BJ (cell line): ENCODE measurements at regions not wholly inside any gene's neighbourhood (a gene's known extent, or its start where the extent isn't known, plus 50 kb on each side); places are given as distances from the start of the nearest gene placed in this dataset.
"Not testable (repeated sequence)": the region's sequence is repeated elsewhere in the genome, so short reads cannot be mapped to it uniquely, and the experiment has no call there.

Experiments used
- CTCF ChIA-PET: fragments of 350-600 bp; formaldehyde crosslinking; extraction: SDS; loops from one replicate; lab custom pipeline; 2021; ENCODE audit warnings: antibody characterized with exemption, inconsistent platforms; lab: Yijun Ruan, JAX
- POLR2A ChIA-PET: fragments of 300-600 bp; sonication (Branson Sonifier 250); formaldehyde crosslinking; extraction: SDS; loops from one replicate; lab custom pipeline; 2021; ENCODE audit warnings: antibody characterized with exemption; lab: Charles Lee
- DNase-seq: peaks from one replicate; pipeline ENCODE4 v3.0.0-alpha.2; 2011; ENCODE audit warnings: low read depth
- H3K27me3 ChIP-seq: 2 replicates; pipeline ENCODE4 v1.6.0; 2011; ENCODE audit warnings: low read length; ENCODE audit not compliant: control insufficient read depth, insufficient read depth
- H3K36me3 ChIP-seq: 2 replicates; pipeline ENCODE4 v1.5.1; 2011; ENCODE audit warnings: low read length; ENCODE audit not compliant: control insufficient read depth, insufficient read depth
- H3K4me3 ChIP-seq: 2 replicates; pipeline ENCODE4 v1.5.1; 2011; ENCODE audit warnings: low read depth, mild to moderate bottlenecking, control low read depth, low read length
- TF ChIP-seq, protein P1 (sequence below): IDR thresholded peaks from 2 replicates; pipeline ENCODE4 v1.5.1; 2011; ENCODE audit warnings: low read depth, mild to moderate bottlenecking, control low read depth, inconsistent platforms, low read length, moderate library complexity; ENCODE audit not compliant: insufficient read depth

GRCh38 chr3:153783106-153783505, 338.1 kb upstream of the ARHGEF26 start:
- TF ChIP-seq, protein P1, sequence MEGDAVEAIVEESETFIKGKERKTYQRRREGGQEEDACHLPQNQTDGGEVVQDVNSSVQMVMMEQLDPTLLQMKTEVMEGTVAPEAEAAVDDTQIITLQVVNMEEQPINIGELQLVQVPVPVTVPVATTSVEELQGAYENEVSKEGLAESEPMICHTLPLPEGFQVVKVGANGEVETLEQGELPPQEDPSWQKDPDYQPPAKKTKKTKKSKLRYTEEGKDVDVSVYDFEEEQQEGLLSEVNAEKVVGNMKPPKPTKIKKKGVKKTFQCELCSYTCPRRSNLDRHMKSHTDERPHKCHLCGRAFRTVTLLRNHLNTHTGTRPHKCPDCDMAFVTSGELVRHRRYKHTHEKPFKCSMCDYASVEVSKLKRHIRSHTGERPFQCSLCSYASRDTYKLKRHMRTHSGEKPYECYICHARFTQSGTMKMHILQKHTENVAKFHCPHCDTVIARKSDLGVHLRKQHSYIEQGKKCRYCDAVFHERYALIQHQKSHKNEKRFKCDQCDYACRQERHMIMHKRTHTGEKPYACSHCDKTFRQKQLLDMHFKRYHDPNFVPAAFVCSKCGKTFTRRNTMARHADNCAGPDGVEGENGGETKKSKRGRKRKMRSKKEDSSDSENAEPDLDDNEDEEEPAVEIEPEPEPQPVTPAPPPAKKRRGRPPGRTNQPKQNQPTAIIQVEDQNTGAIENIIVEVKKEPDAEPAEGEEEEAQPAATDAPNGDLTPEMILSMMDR = no peak
- Histone ChIP-seq H3K36me3 (no peaks in the 10 kb centered on the region), H3K27me3 (no peaks in the 10 kb centered on the region), H3K4me3 (no peak overlapping the region)
- POLR2A ChIA-PET = no interaction called here
- DNase-seq = no peak
- CTCF ChIA-PET = interaction anchor here (0.5 to 2.0 kb wide), 3 partner anchors 14 to 775 kb away, joined by 3 to 7 read pairs (median 3); no protein-coding TSS in a partner anchor

DNA sequence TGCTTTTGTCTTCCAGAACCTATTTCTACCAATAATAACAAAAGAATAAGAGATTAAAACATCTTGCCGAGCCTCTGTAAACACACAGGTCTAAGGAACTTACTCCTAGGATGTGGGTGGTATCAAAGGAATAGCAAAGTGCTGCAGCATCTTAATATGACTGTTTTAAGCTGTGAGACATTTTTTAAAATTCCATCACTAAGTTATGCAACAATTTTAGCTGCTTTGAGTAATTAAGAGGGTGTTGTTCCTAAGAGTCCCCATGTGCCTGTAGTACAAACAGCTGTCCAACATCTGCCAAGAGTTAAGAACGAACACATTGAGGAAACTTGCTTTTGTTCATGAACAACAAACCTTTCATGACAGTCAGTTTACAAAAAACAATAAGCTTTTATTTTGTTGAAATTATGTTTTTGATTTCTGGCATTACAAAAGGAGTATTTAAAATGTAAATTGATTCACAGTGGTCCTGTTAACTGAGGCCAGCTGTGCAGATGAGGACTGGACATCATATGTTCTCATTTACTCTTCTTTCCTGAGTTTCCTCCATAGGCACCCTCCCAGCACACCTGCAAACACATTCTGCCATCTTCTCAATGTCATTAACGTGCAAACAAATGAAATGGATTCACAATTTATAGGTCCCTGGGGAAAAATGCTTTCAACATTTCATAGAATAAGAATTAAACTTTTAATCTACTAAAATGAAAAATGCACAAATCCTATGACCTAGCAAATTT, 337.3 kb upstream of the ARHGEF26 start:
- ChIA-PET CTCF (interaction anchor here (0.5 to 1.2 kb wide), 2 partner anchors 15 to 776 kb away, joined by 3 read pairs; no protein-coding TSS in a partner anchor), POLR2A (no interaction called here)
- DNase-seq = no peak
- Histone ChIP-seq H3K4me3 (no peak overlapping the region), H3K36me3 (no peaks in the 10 kb centered on the region), H3K27me3 (no peaks in the 10 kb centered on the region)
- TF ChIP-seq, protein P1 = no peak

GRCh38 chr3:153785901-153786300, 335.3 kb upstream of the ARHGEF26 start:
- TF ChIP-seq, protein P1 = no peak
- no peak for DNase-seq
- POLR2A ChIA-PET = no interaction called here
- CTCF ChIA-PET = no interaction called here
- H3K27me3 ChIP-seq = no peaks in the 10 kb centered on the region
- H3K4me3 ChIP-seq = no peak overlapping the region
- no peaks in the 10 kb centered on the region for H3K36me3 ChIP-seq

GRCh38 chr3:153789380-153789779, 331.8 kb upstream of the ARHGEF26 start:
- DNase-seq = no peak
- H3K36me3 ChIP-seq = no peaks in the 10 kb centered on the region
- ChIA-PET POLR2A (no interaction called here), CTCF (no interaction called here)
- TF ChIP-seq, protein P1 = no peak
- no peak overlapping the region for H3K4me3 ChIP-seq
- no peaks in the 10 kb centered on the region for H3K27me3 ChIP-seq

- H3K36me3 ChIP-seq, H3K4me3 ChIP-seq, H3K27me3 ChIP-seq, DNase-seq, POLR2A ChIA-PET, CTCF ChIA-PET: not testable (repeated sequence)
Measured at GRCh38 chr3:153797056-153797455, 324.1 kb upstream of the ARHGEF26 start.
